ENCODE measurements at regions not wholly inside any gene's neighbourhood (a gene's known extent, or its start where the extent isn't known, plus 50 kb on each side); places are given as distances from the start of the nearest gene placed in this dataset.
A peak's percentile ranks its signal among the peaks of the same experiment; 100 is the strongest.

GRCh38 chr11:92536883-92537282, 312.3 kb downstream of the FAT3 start:
- Histone ChIP-seq H4K5ac (ENCODE audit: insufficient read length, low read depth, low read length) (no peak overlapping the region), H2BK20ac (ENCODE audit: low read depth, low read length, poor library complexity, severe bottlenecking) (no peak overlapping the region), H3K18ac (ENCODE audit: insufficient read length, low read depth, low read length) (no peak overlapping the region), H2AK5ac (ENCODE audit: insufficient read length, low read length) (no peak overlapping the region), H3K14ac (ENCODE audit: insufficient read depth, low read length) (no peak overlapping the region), H3K4me1 (ENCODE audit: insufficient read depth, low read length) (peaks cover 6% of the 10 kb centered on the region), H3K23ac (ENCODE audit: insufficient read length, low read depth, low read length) (no peak overlapping the region), H2AFZ (ENCODE audit: low read length) (no peak overlapping the region), H3K23me2 (ENCODE audit: insufficient read length, low read depth, low read length, poor library complexity, severe bottlenecking) (no peaks in the 10 kb centered on the region), H3K9me3 (ENCODE audit: control insufficient read depth, low read depth, low read length) (no peaks in the 10 kb centered on the region), H3K27me3 (ENCODE audit: insufficient read depth, low read length) (no peaks in the 10 kb centered on the region), H2BK5ac (ENCODE audit: insufficient read length, low read length) (no peak overlapping the region), H3K79me1 (ENCODE audit: insufficient read depth, low read depth, low read length, poor library complexity, severe bottlenecking) (no peaks in the 10 kb centered on the region), H3K27ac (ENCODE audit: insufficient read length, low read depth, low read length) (no peak overlapping the region), H3T11ph (ENCODE audit: low read length) (no peak overlapping the region), H2BK12ac (ENCODE audit: insufficient read length, low read depth, low read length) (no peak overlapping the region), H2BK120ac (ENCODE audit: low read depth, low read length, poor library complexity, severe bottlenecking) (no peak overlapping the region), H3K9ac (ENCODE audit: extremely low read depth, insufficient read length, low read length) (no peak overlapping the region), H4K20me1 (ENCODE audit: control insufficient read depth, insufficient read depth, insufficient read length) (no peaks in the 10 kb centered on the region), H3K4me2 (ENCODE audit: insufficient read depth, insufficient read length, low read length) (no peak overlapping the region), H4K91ac (ENCODE audit: insufficient read length, low read depth, low read length) (no peak overlapping the region), H4K8ac (replicated peaks; ENCODE audit: insufficient read length, low read depth, low read length) (no peak overlapping the region), H3K4ac (ENCODE audit: low read depth, low read length) (no peak overlapping the region), H2BK15ac (ENCODE audit: low read depth, low read length) (no peak overlapping the region), H3K79me2 (ENCODE audit: insufficient read depth, low read length) (no peaks in the 10 kb centered on the region), H3K56ac (ENCODE audit: insufficient read length, low read depth, low read length) (no peak overlapping the region)
- Mint-ChIP-seq H3K36me3 (ENCODE audit: insufficient read depth in 1 of 3, low read depth in 3 of 3) (no peaks in the 10 kb centered on the region), H3K4me3 (no peak overlapping the region), H3K9me3 (no peaks in the 10 kb centered on the region), H3K27me3 (ENCODE audit: low read depth) (no peaks in the 10 kb centered on the region), H3K27ac (peak overlapping the region in 1 of 3 experiments; percentile 18; a peak in 1 of 7 replicates), H3K4me1 (peaks cover 43 to 48% of the 10 kb centered on the region in 2 experiments)
- TF ChIP-seq CTCF (conservative IDR thresholded peaks at IDR 0.05), result no peak
- WGBS (ENCODE audit: extremely low coverage, insufficient read length, low lambda C conversion rate), result no CpG with 5 or more reads among the region's 4 CpGs
- no peak for DNase-seq
